ENCODE measurements at regions not wholly inside any gene's neighbourhood (a gene's known extent, or its start where the extent isn't known, plus 50 kb on each side); places are given as distances from the start of the nearest gene placed in this dataset.

- H3K79me2 ChIP-seq (ENCODE audit: insufficient read depth, low read length), result no peaks in the 10 kb centered on the region
- no peaks in the 10 kb centered on the region for H3K27me3 ChIP-seq (ENCODE audit: insufficient read depth, low read length)
- H3K4me1 ChIP-seq (ENCODE audit: insufficient read depth, low read length, severe bottlenecking), result no peaks in the 10 kb centered on the region
- no peaks in the 10 kb centered on the region for H3K9me3 ChIP-seq (ENCODE audit: low read length)
- no peak overlapping the region for H3K4me3 ChIP-seq (ENCODE audit: low read depth, low read length, poor library complexity, severe bottlenecking)
- no peak overlapping the region for H3K4me2 ChIP-seq (ENCODE audit: low read length)
- no peak overlapping the region for H3K27ac ChIP-seq (ENCODE audit: low read depth, low read length, poor library complexity, severe bottlenecking)
- TF ChIP-seq, protein P1, sequence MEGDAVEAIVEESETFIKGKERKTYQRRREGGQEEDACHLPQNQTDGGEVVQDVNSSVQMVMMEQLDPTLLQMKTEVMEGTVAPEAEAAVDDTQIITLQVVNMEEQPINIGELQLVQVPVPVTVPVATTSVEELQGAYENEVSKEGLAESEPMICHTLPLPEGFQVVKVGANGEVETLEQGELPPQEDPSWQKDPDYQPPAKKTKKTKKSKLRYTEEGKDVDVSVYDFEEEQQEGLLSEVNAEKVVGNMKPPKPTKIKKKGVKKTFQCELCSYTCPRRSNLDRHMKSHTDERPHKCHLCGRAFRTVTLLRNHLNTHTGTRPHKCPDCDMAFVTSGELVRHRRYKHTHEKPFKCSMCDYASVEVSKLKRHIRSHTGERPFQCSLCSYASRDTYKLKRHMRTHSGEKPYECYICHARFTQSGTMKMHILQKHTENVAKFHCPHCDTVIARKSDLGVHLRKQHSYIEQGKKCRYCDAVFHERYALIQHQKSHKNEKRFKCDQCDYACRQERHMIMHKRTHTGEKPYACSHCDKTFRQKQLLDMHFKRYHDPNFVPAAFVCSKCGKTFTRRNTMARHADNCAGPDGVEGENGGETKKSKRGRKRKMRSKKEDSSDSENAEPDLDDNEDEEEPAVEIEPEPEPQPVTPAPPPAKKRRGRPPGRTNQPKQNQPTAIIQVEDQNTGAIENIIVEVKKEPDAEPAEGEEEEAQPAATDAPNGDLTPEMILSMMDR (IDR thresholded peaks at IDR 0.05; ENCODE audit: low read length), result no peak
- no peak for TF ChIP-seq EZH2 (IDR thresholded peaks at IDR 0.05; ENCODE audit: borderline replicate concordance, low read length)
- no peaks in the 10 kb centered on the region for H3K36me3 ChIP-seq (ENCODE audit: insufficient read depth, low read length)
- no peaks in the 10 kb centered on the region for H4K20me1 ChIP-seq (ENCODE audit: insufficient read depth, low read length)
- H3K9ac ChIP-seq (ENCODE audit: low read length), result no peak overlapping the region
- H3F3A ChIP-seq (ENCODE audit: insufficient read depth, low read length), result no peaks in the 10 kb centered on the region
- no peak overlapping the region for H2AFZ ChIP-seq (ENCODE audit: low read length)
- no peaks in the 10 kb centered on the region for H3K9me2 ChIP-seq (ENCODE audit: low read depth, low read length)
These were observed 76.2 kb upstream of the COL5A2 start for GRCh38 chr2:189255711-189256110.

DNA sequence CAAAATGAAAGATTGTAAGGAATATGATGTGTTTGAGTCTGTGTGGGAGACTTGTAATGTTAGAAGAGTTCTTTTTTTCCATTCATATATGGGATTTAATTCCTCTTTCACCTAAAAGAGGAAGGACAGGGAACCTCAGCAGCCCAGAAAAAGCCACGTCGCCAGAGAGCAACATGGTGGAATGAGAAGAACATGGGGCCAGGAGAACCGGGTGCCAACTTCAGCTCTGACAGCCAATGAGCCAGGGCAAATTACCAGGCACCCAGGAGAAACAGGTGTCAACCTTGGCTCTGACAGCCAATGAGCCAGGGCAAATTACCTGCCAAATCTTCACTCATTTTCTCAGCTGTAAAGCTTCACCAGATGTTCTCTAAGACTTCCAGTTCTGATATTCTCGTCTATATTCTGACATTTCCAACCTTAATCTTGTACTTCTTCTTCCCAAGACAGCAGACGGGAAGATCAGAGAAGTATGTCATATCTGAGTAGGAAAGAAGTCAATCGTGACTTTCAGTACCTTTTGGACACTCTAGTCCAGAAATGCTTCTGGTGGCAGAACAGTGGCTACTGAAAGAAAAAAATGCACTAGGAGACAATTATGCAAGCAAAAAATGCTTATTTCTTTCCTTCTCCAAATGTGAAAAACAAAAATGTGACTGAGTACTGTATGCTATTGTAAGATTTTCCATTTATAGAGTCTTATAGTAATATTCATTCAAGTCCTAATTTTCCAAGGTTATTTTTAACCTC lies 79.2 kb upstream of the COL5A2 start:
- no peaks in the 10 kb centered on the region for H3K9me3 ChIP-seq (ENCODE audit: low read length)
- no peak overlapping the region for H3K9ac ChIP-seq (ENCODE audit: low read length)
- H2AFZ ChIP-seq (ENCODE audit: low read length), result no peak overlapping the region
- H3K4me2 ChIP-seq (ENCODE audit: low read length), result no peak overlapping the region
- no peaks in the 10 kb centered on the region for H3K9me2 ChIP-seq (ENCODE audit: low read depth, low read length)
- no peaks in the 10 kb centered on the region for H3K79me2 ChIP-seq (ENCODE audit: insufficient read depth, low read length)
- no peak overlapping the region for H3K27ac ChIP-seq (ENCODE audit: low read depth, low read length, poor library complexity, severe bottlenecking)
- no peak overlapping the region for H3K4me3 ChIP-seq (ENCODE audit: low read depth, low read length, poor library complexity, severe bottlenecking)
- H4K20me1 ChIP-seq (ENCODE audit: insufficient read depth, low read length), result no peaks in the 10 kb centered on the region
- no peaks in the 10 kb centered on the region for H3K36me3 ChIP-seq (ENCODE audit: insufficient read depth, low read length)
- no peaks in the 10 kb centered on the region for H3F3A ChIP-seq (ENCODE audit: insufficient read depth, low read length)
- no peaks in the 10 kb centered on the region for H3K27me3 ChIP-seq (ENCODE audit: insufficient read depth, low read length)
- no peaks in the 10 kb centered on the region for H3K4me1 ChIP-seq (ENCODE audit: insufficient read depth, low read length, severe bottlenecking)
- no peak for TF ChIP-seq EZH2 (IDR thresholded peaks at IDR 0.05; ENCODE audit: borderline replicate concordance, low read length)
- TF ChIP-seq, protein P1 (IDR thresholded peaks at IDR 0.05; ENCODE audit: low read length), result no peak

DNA sequence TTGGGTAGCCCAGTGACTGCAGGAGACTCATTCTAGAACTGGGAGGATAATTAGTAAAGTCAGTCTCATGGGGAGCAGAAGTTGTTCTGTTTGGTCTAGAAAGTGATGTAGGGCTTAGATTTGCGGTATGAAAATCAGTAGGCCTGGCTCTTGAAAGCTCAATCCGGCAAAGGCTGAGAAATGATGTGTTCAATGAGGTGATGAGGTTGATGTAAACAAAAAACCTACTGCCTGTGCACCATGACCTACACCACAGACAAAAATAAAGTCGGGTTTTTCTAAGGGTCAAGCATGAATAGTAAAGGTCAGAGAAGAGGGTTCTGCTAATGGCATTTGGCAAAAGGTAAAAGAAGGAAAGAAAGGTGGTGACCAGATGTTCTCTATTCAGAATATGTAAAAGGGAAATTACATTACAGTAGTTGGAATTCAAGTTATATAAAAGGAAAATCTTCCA lies 80.8 kb upstream of the COL5A2 start:
- no peak for TF ChIP-seq EZH2 (IDR thresholded peaks at IDR 0.05; ENCODE audit: borderline replicate concordance, low read length)
- TF ChIP-seq, protein P1 (IDR thresholded peaks at IDR 0.05; ENCODE audit: low read length), result no peak
- H3K27me3 ChIP-seq (ENCODE audit: insufficient read depth, low read length), result no peaks in the 10 kb centered on the region
- H3K9me2 ChIP-seq (ENCODE audit: low read depth, low read length), result no peaks in the 10 kb centered on the region
- H3K79me2 ChIP-seq (ENCODE audit: insufficient read depth, low read length), result no peaks in the 10 kb centered on the region
- H3K27ac ChIP-seq (ENCODE audit: low read depth, low read length, poor library complexity, severe bottlenecking), result no peak overlapping the region
- H3K4me3 ChIP-seq (ENCODE audit: low read depth, low read length, poor library complexity, severe bottlenecking), result no peak overlapping the region
- H3K36me3 ChIP-seq (ENCODE audit: insufficient read depth, low read length), result no peaks in the 10 kb centered on the region
- H3K4me2 ChIP-seq (ENCODE audit: low read length), result no peak overlapping the region
- H3K9ac ChIP-seq (ENCODE audit: low read length), result no peak overlapping the region
- H3F3A ChIP-seq (ENCODE audit: insufficient read depth, low read length), result no peaks in the 10 kb centered on the region
- H3K9me3 ChIP-seq (ENCODE audit: low read length), result no peaks in the 10 kb centered on the region
- no peaks in the 10 kb centered on the region for H3K4me1 ChIP-seq (ENCODE audit: insufficient read depth, low read length, severe bottlenecking)
- no peak overlapping the region for H2AFZ ChIP-seq (ENCODE audit: low read length)
- no peaks in the 10 kb centered on the region for H4K20me1 ChIP-seq (ENCODE audit: insufficient read depth, low read length)
